ENCODE measurements at regions not wholly inside any gene's neighbourhood (a gene's known extent, or its start where the extent isn't known, plus 50 kb on each side); places are given as distances from the start of the nearest gene placed in this dataset.

GRCh38 chr2:48069769-48070168 lies 163.5 kb upstream of the FBXO11 start:
- no peak for TF ChIP-seq EZH2 (IDR thresholded peaks at IDR 0.05; ENCODE audit: low read length)
- no peak for TF ChIP-seq CTCF (optimal IDR thresholded peaks at IDR 0.05 in 1 of 3, IDR thresholded peaks at IDR 0.05 in 1 of 3, conservative IDR thresholded peaks at IDR 0.05 in 1 of 3; ENCODE audit: extremely low read depth in 1 of 3, insufficient read depth in 2 of 3, low read length in 3 of 3)
